Islet of Langerhans (tissue), 1 donor: ENCODE measurements at regions not wholly inside any gene's neighbourhood (a gene's known extent, or its start where the extent isn't known, plus 50 kb on each side); places are given as distances from the start of the nearest gene placed in this dataset.

Experiments used
- FAIRE-seq: peaks from one replicate; lab custom pipeline; 2011; peaks lifted over from hg19 to GRCh38; lab: Jason Lieb, UNC

DNA sequence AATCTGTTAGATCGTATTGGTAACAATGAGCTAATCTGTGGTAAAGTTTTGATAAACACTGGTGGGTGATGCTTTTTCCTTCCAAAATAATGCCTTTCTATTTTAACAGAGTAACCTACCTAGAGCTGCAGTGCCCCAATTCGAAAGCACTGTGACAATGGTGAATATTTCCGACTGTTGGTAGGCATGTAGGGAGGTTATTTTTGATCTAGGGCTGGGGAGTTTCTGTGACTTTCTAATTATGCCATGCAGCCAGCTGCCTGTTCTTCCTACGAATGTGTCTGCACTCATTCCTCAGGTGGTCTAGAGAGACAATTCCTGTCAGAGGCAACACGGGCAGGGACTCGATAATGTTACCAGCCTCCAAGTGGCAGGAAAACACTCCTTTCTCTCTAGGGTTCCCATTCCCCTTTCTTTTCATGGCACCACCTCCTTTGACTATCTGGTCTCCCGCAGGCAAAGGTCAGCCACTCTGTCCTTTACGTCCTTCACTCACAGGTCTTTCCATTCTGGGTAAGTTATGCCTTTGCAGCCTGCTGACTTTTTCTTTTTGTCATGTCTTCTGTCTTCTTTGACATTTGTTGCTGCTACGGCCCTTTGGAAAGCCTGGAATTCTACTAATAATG is 167.2 kb upstream of the MGAT5 start:
- FAIRE-seq = no peak

DNA sequence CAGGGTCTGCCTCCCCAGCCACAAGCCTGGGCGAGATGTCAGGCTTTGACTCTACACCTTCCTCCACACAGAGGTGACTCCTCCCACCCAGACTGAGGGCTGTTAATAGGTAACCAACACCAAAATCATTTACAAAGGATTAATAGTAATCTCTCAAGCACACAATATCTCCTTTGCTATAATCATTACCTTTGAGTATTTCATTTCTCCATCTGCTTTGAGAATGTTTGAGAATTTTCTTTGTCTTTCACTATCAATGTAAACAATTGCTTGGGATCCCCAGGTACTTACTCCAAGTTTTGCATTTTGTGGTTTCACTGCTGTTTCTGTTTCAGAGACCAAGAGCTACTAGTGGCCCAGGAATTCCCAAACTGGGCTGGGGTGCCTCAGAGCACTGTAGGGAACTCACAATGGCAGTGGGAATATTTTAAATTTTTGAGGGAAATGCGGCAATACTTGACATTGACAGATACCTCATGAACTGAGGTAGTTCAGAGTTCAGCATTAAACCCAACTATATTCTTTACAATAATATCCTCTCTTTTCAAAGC is 166.4 kb upstream of the MGAT5 start:
- no peak for FAIRE-seq

DNA sequence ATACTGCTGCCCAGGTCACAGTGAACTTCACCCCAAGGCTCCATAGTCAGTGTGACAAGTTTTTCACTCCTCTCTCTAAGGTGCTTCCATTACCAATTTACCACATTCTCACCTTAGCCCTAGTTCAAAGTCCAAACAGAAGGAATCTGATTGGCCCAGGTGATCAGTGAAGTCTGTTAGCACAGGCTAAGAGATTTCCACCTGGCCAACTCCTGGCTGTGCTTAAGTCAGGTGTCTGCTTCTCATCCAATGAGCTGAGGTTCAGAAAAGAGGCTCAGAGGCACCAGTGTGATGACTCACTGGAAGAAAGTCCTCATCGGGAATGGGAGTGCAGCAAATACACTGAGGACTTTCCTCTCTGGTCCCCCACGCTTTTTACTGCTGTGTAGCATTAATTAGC is 164.4 kb upstream of the MGAT5 start:
- no peak for FAIRE-seq

DNA sequence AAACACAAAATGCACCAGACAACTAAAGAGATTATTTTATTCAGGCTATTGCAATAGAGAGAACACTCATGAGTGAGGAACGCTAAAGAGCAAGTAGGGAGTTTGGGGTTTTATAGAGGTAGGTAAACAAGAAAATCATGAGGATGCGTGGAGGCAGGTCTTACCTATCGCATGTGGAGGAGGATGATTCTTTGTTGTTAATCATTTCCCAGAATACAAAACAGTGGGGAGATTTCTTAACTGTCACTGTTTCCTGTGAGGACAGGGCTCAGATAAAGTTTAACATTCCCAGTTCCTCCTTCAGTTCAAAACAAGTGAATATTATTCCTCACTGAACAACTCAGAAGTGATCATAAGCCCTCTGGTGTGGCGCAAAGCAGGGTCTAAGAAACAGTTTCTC is 156.1 kb upstream of the MGAT5 start:
- FAIRE-seq = no peak

DNA sequence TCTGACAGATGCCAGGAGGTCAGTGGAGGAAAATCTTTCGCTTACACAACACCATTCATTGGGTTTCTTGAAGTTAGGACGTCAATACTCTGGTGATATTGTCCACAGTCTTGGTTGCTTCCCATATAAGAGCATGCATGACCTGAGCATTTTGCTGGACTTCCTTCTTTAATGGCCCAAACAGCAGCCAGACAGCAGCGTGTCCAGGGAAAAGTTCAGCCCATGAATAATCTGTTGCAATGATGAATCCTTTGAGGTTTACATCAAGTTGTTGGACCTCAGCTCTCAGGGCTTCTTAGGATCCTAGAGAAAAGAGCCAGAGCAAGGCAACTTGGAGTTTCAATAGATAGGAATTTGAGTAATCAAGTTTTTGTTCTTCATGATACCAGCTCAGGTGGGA is 155.6 kb upstream of the MGAT5 start:
- FAIRE-seq = no peak

DNA sequence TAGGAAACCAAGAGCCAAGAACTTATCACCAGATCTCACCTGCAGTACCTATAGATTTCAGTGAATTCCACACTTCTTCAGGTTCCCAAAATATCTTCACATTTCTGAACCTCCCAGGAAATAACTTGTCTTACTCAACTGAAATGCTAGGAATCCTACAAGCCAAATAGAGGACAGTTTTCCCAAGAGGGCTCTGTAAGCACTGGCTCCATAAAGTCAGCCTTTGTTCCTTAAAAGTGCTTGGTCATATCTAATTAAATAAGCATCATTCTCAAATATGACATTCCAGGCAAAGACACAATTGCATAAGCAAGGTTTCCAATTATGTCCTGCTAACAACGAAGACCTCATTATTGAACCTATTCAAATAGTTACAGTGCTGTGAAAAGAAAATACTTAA is 154.6 kb upstream of the MGAT5 start:
- no peak for FAIRE-seq

DNA sequence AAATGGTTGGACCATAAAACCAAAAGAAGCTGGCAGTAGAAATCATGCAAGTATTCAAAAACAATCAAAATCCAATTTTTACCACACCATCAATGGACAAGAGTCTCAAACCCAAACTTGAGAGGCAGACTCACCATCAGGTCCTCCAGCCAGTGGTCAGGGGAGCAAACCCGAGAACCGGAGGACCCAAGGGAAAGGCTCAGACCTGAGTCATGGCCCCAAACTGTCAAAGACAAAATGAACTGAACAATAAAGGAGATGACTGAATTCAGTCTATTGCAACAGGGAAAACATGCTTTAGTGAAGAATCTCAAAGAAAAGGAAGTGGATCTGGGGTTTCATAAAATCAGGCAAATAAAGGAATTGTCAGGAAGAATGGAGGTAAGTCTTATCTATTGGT is 150.7 kb upstream of the MGAT5 start:
- FAIRE-seq = no peak

DNA sequence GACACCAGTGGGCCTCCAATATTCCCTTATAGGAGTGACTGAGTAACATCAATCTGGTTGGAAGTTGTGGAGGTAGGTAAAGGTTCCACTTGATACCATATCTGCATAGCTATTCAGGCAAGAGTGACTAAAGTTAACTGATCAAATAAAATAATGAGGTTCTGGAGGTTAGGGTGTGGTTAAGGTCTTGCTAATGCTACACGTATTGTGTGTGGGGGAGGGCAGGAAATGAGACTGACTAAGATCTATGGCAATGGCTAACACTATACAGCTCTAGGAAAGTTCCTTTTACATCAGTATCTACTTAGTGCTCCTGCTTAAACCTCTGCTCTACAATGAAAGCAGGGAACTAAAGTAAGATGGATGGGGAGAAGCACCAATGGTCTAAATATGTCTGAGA is 149.1 kb upstream of the MGAT5 start:
- FAIRE-seq = no peak

DNA sequence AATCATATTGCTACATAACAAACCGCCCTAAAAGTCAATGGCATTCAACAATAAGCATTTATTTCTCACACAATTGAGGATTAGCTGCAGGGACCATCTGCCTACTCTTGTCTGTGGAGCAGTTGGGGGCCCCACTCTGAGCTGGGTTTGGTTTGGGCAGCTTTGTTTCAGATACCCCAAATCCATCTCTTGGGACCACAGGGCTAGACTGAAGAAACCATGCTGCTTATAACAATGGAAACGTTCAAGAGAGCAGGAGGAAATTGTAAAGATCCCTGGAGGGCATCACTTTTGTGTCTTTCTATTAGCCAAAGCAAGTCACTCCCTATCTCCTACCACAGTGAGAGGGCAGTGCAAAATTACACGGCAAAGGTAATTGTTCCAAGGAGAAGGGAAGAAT is 146.5 kb upstream of the MGAT5 start:
- FAIRE-seq = no peak

DNA sequence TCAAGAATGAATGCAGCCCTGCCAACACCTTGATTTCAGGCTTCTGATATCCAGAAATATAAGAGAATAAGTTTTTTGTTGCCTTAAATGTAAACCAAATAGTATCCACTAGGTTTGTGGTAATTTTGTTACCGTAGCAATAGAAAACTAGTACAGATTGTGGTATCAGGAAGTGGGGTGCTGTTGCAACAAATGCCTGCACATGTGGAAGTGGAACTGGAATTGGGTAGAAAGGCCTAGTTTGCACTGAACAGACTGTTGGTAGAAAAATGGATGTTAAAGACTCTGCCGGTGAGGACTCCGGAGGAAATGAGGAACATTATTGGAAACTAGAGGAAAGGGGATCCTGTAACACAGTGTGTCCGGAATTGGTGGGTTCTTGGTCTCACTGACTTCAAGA is 145.8 kb upstream of the MGAT5 start:
- FAIRE-seq = no peak

DNA sequence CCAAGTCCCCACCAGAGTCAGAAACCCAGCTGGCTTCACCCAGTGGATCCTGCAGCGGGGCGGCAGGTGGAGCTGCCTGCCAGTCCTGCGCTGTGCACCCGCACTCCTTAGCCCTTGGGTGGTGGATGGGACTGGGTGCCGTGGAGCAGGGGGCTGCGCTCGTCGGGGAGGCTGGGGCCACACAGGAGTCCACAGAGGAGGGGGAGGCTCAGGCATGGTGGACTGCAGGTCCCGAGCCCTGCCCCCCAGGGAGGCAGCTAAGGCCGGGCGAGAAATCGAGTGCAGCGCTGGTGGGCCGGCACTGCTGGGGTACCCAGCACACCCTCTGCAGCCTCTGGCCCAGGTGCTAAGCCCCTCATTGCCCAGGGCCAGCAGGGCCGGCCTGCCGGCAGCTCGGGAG is 144.6 kb upstream of the MGAT5 start:
- FAIRE-seq = no peak

DNA sequence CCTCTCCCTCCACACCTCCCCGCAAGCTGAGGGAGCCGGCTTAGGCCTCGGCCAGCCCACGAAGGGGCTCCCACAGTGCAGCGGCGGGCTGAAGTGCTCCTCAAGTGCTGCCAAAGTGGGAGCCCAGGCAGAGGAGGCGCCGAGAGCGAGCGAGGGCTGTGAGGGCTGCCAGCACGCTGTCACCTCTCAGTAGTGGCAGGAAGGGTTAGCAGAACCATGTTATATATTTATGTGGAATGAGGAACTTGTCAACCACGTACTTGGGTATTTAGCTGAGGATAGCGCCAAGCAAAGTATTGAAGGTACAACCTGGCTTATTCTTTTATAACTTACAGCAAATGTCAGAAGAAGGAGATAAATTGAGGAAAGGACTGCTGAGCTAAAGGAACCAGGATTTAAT is 144.1 kb upstream of the MGAT5 start:
- no peak for FAIRE-seq

DNA sequence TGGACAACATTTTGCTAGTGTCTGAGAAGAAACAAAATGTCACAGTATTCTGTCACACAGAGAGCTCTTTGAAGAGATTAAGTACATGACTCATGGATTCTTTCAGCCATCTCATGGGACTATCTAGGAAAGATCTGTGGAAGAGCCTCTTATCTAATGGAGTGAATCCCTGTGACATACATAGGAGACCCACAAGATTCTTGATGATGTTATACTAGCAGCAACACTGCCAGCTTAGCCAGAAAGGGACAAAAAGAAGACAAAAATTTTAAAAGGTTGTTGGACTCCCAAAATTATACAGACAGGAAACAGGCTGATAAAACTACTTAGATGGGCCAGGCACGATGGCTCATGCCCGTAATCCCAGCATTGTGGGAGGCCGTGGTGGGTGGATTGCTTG is 143.3 kb upstream of the MGAT5 start:
- FAIRE-seq = no peak

DNA sequence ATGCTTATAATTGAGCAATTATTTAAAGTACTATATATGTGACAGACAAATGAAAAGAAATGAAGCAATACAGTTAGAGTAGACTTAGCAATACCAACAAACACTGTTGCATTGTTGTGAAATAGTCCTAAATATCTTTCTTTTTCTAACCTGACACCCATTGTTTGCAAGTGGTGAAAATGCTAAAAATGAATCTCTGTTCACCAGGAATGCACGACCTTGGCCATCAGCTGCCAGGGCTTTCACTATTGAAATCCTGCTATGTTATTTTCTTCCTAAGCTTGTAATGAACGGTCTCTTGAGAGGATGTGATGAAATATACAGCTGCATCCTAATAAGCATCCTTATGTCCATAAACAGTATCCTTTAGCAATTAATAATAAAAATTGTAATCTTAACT is 136.2 kb upstream of the MGAT5 start:
- no peak for FAIRE-seq

DNA sequence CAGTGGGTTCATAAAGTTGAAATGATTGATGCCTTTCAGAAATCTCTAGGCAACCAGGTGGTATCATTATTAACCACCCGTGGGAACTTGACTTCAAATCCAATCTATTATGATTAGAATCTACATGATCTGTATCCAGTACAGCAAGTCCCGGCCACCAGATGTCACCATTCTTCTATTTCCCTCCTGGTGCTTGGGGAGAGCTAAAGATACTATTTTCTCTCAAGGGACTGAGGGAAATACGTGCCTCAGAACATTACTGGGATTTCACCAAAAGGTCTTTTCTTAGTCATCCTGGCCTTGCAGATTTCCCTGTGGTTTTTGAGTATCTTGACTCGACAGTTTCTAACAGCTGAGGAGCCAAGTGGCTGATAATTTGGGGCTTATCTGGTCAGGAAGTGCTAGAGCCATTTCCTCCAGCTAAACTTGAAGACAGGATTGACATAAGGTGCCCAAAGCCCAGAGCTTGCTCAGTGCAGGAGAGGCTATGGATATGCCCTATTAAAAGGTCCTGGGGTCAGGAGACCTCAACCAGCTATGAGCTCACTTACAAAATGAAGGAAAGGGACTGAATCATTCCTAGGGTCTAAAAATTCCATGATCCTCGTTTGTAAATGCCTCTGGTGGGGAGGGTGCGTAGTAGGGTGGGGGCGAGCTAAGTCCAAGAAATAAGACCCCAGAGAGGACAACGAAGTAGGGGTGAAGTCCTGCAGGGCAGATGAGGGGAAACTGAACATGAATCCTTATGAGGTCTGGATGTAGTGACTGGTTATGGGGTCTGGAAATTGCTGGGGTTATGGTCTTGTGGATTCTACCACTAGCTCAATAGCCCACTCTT is 135.4 kb upstream of the MGAT5 start:
- FAIRE-seq = peak; percentile 80

DNA sequence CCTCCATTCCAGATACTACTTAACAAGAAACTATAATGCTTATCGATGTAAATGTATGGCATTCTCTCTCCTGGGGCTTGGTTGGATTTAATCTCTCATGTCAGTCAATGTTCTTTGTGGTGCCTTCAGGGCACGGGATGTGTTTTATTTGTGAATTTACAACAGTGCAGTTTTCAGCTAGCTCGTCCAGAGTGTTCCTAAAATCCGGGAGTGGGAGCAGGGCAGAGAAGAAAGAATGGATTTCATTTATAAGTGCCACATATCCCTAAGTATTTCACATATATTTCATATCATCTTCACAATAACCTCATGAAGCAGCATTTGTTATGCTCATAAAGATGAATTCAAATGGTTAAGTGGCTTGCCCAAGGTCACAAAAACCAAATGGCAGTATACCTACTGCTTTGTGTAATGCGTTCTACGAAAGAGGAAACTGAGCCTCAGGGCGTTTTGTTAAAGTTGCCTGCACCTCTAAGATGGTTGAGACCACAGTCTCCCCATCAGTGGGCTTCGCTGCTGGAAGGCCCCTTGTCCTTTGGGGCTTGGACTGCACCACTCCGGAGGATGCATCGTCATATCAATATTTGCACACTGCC is 134.7 kb upstream of the MGAT5 start:
- no peak for FAIRE-seq

DNA sequence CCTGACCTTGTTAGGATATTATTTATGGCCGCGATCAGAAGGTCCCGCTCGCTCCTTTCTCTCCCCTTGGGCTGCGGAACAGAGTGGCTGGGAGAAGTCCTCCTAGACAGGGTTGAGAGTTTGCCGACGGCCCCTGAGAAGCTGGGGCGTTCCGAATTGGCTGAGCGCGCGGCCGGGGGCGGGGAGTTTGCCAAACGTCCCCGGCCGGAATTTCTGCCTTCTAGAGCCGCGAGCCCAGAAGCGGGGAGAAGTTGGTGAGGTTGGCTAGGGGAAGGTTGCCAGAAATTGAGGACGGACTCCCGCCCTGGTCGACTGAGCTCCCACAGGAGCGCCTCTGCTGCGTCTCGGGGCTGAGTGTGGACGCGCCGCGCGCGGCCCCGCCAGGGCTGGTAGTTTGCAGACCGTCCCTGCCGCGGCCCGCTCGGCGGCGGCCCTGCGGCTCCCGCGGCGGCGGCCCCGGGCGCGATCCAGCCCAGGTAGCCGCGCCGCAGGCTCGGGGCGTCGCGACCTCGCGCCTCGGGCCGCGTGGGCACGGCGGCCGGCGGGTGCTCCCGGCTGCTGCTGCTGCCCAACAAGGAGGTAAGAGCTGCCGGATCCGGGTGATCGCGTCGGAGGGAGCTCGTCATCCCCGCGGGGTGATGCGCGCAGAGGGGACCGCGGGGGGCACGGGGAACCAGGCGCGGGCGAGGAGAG is 134.0 kb upstream of the MGAT5 start:
- FAIRE-seq = no peak

DNA sequence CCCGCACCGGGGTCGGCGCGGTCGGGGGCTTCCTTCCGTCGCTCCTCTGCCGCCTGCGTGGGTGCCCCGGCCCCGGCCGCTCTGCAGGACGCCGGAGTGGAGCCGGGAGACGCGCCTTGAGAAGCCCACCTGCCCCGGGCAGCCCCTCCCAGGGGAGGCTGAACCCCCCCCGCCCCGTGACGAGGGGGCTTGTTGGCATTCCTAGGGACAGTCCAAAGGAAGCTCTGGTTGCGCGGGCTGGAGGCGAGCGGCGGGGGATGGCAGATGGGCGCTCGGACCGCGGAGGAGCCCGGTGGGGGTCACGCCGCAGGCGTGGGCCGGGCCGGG is 133.5 kb upstream of the MGAT5 start:
- FAIRE-seq = no peak

DNA sequence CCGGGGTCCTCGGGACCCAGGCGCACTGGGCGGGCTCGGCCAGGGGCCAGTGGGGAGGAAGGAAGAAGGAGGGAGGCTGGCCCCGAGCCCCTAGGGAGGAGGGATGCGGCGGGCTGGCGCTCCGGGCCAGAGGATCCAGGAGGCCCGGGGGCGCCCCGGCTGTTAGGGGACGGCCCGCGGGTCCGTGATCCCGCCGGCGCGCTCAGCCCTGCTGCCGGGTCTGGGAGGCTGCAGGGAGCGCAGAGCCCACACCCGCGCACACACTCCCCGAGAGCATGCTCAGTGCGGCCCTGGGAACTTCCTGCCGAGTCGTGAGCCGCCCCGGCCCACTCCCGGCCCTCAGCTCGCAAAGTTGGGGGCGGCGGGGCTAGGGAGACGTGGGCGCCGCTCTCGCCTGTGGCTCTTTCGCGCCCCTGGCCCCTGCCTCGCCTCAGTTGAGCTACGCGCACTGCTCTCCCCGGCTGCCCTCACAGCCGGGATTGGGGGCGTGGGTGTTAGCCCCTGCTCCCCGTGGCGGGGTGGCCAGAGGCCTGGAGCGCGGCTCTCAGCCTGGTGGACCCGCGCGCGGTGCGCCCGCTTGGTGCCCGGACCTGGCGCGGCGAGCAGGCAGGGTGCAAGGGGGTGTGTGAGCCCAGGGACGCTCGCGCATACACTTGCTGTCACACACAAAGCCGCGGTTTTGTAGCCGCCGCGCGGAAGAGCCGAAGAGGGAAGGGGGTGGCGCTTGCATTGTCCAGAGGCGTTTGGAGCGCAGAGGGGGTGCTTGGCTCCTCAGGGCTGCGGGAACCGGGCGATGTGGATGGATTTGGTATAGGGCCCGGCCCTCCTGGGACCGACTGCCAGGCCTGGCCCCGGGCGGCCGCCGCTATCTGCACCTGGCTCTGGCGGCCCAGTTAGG is 132.9 kb upstream of the MGAT5 start:
- FAIRE-seq = no peak

DNA sequence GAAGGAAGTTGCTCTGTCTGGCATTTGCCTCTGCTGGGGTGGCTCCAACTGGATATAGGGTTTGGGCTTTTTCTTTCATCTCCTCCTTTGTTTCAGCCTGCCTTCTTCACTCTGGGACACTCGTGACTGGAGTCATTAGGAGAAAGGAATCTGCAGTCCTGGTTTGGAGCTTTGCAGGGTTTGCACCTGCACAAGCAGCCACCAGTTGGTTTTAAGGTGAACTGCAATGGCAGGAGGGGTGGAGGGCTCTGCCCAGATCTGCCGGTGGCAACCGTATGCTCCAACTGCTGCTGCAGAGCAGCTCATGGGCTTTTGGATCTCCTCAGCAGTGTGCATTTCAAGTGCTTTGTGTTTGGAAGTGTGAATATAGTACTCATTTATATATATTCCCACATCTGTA is 131.3 kb upstream of the MGAT5 start:
- no peak for FAIRE-seq

DNA sequence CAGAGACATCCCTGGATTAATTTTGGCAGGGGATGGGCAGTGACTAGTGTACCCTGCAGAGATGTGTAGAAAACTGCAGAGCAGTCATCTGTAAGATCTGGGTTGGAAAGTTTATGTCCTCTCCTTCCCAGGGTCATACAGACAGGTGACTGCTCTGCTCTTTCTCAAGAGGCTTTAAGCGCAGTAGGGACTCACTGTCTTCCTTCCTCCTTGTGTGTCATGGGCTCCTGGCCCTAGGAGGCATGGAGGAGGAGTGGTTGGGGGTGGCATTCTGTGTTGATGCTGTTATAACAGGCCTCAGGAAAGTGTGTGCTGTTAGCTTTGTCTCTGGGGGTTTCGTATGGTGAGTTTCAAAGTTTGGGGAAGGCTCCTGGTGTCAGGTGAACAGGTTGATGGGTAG is 130.5 kb upstream of the MGAT5 start:
- FAIRE-seq = no peak
